ENCODE measurements at regions not wholly inside any gene's neighbourhood (a gene's known extent, or its start where the extent isn't known, plus 50 kb on each side); places are given as distances from the start of the nearest gene placed in this dataset.

DNA sequence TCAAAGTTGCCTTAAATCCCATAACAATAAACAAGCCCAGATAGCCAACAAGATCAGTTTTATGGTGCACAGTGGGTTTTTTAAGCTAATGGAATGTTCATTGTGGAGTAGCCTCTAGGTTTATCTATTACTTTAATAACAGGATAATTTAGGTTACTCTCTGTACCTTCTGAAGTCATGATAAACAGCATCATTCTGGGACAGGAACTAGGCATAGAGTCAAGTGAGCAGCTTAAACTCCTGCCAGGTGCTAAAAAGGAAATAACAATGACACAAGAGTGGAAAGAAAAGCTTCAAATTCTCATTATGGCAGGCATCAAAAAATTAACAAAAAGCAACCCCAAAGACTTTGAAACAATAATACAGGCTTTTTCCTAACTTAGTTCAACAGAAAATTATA is 228.8 kb downstream of the HACE1 start:
- TF ChIP-seq, protein P1, sequence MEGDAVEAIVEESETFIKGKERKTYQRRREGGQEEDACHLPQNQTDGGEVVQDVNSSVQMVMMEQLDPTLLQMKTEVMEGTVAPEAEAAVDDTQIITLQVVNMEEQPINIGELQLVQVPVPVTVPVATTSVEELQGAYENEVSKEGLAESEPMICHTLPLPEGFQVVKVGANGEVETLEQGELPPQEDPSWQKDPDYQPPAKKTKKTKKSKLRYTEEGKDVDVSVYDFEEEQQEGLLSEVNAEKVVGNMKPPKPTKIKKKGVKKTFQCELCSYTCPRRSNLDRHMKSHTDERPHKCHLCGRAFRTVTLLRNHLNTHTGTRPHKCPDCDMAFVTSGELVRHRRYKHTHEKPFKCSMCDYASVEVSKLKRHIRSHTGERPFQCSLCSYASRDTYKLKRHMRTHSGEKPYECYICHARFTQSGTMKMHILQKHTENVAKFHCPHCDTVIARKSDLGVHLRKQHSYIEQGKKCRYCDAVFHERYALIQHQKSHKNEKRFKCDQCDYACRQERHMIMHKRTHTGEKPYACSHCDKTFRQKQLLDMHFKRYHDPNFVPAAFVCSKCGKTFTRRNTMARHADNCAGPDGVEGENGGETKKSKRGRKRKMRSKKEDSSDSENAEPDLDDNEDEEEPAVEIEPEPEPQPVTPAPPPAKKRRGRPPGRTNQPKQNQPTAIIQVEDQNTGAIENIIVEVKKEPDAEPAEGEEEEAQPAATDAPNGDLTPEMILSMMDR (IDR thresholded peaks at IDR 0.05; ENCODE audit: insufficient read depth, low read depth, low read length, missing control alignments): no peak
- DNase-seq (ENCODE audit: low read depth): no peak
- H3K4me3 ChIP-seq (ENCODE audit: low read depth, low read length): no peak overlapping the region

DNA sequence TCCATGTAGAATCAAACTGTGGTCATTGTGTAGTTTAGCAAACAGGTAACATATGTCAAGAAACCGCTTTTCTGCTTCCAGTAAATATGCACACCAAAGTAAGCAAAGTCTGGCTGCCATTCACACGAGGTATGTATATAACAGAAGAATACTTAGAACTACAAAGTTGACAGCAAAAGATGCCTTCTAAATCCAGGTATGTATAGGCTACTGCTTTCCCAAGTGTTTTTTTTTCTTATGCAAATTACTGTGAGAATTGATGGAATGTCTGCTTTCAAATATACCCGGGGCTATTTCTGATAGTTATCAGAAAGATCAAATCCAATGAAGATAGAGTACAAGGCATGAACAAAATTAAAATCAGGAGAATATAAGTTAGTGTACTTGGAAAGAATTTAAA is 229.2 kb downstream of the HACE1 start:
- no peak overlapping the region for H3K4me3 ChIP-seq (ENCODE audit: low read depth, low read length)
- TF ChIP-seq, protein P1 (IDR thresholded peaks at IDR 0.05; ENCODE audit: insufficient read depth, low read depth, low read length, missing control alignments): no peak
- no peak for DNase-seq (ENCODE audit: low read depth)

DNA sequence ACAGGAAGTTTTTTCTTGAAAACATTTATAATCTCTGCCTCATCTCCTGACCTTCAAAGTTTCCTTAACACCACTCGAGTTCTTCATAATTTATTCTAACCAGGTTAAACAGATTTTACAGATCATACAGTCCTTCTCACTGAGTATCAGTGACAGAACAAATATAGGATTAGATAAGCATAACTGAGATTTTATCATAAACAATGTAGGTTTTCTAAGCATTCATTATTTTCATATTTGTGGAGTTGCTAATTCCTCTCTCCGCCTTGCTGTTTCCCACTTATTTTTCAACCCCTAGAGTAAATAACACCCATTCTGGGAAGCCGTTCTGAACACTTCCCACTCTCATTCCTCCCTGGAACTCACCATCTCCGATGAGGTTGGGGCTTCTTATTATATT is 229.9 kb downstream of the HACE1 start:
- no peak overlapping the region for H3K4me3 ChIP-seq (ENCODE audit: low read depth, low read length)
- DNase-seq (ENCODE audit: low read depth): no peak
- TF ChIP-seq, protein P1 (IDR thresholded peaks at IDR 0.05; ENCODE audit: insufficient read depth, low read depth, low read length, missing control alignments): no peak

GRCh38 chr6:104625536-104625935 is 234.2 kb downstream of the HACE1 start:
- no peak for DNase-seq (ENCODE audit: low read depth)
- TF ChIP-seq, protein P1 (IDR thresholded peaks at IDR 0.05; ENCODE audit: insufficient read depth, low read depth, low read length, missing control alignments): no peak
- H3K4me3 ChIP-seq (ENCODE audit: low read depth, low read length): no peak overlapping the region

DNA sequence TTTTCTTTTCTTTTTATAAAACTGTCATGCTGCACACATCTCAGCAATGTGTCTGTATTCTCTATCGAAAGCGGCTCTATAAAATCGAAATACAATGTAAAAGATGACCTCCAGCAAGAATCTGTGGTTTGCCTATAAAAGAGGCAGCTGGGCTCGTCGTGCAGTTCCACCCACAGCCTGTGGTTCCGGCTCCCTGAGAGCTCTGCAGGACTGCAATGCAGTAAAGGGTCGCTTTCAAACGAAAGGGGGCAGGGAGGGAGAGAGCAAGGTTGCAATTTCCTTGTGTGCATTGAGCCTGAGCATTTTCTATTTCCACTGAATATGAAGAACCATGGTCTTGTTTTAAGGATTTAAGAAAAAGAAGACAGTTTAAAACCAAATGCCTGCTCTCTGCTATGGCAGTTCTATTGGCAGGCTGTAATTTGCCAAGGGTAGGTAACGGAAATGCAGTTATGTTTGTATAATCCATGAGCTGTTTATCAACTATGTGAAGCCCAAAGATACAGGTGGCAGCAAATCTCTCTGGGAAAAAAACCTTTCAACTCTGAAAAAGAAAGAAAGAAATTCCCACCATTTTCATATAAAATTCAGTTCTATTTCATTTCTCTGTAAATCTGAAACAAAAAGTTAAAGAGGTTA is 236.5 kb downstream of the HACE1 start:
- peak; percentile 19 for DNase-seq (ENCODE audit: low read depth)
- H3K4me3 ChIP-seq (ENCODE audit: low read depth, low read length): no peak overlapping the region
- TF ChIP-seq, protein P1 (IDR thresholded peaks at IDR 0.05; ENCODE audit: insufficient read depth, low read depth, low read length, missing control alignments): no peak

DNA sequence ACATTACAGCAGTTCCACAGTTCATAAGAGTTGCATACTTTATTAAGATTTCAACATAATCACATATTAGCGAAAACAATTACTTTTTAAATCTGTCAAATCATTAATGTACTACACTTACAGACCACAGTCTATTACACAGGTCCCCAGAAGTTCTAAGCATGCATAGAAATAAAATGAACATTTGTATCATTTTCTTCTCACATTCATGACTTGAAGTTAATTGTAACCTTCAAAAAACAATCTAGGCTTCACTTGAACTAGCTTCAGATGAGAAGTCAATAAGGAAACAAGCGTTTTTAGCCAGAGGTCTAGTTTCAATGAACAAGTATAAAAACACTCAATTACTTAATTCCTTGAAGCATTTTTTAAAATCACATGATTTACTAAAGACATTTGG is 238.3 kb downstream of the HACE1 start:
- no peak for DNase-seq (ENCODE audit: low read depth)
- TF ChIP-seq, protein P1 (IDR thresholded peaks at IDR 0.05; ENCODE audit: insufficient read depth, low read depth, low read length, missing control alignments): no peak
- no peak overlapping the region for H3K4me3 ChIP-seq (ENCODE audit: low read depth, low read length)

GRCh38 chr6:104617591-104617990 is 242.1 kb downstream of the HACE1 start:
- DNase-seq (ENCODE audit: low read depth): no peak
- TF ChIP-seq, protein P1 (IDR thresholded peaks at IDR 0.05; ENCODE audit: insufficient read depth, low read depth, low read length, missing control alignments): no peak
- H3K4me3 ChIP-seq (ENCODE audit: low read depth, low read length): no peak overlapping the region
